GM18867 (cell line): ENCODE measurements at regions not wholly inside any gene's neighbourhood (a gene's known extent, or its start where the extent isn't known, plus 50 kb on each side); places are given as distances from the start of the nearest gene placed in this dataset.

ENCODE experiments used
- ATAC-seq: cut with Tn5 transposase; IDR thresholded peaks from one replicate; pipeline ENCODE4 v1.9.1; 2021; ENCODE audit warnings: mild to moderate bottlenecking, moderate library complexity; ENCODE audit not compliant: unreplicated experiment

DNA sequence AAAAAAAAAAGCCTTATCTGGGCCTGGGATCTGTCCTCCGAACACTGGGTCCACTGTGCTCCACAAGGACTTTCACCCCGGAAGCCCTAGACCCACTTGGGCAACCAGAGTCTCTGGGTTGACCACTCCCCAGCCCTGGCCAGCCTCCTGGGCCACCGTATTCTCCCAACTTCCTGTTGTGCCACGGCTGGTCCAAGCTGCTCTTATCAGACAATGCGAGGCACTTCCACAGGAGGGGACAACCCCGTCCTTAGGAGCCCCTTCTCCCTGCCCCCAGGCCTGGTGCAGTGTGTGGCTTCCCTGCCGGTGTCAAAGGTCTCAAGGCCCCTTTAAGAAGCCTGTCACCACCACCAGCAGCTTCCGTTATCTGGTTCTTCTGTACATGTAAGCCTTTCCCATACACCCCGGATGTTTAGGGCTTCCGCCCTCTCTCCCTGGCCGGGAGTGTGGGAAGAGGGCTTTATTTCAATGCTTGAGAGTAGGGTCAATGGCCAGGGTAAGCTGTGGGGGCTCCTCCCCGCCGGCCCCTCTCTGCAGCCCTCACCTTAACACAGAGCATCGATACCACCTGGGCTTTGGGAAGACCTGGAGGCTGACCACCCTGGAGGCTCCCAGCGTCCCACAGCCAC lies 313.0 kb downstream of the SEC14L1 start:
- no peak for ATAC-seq

DNA sequence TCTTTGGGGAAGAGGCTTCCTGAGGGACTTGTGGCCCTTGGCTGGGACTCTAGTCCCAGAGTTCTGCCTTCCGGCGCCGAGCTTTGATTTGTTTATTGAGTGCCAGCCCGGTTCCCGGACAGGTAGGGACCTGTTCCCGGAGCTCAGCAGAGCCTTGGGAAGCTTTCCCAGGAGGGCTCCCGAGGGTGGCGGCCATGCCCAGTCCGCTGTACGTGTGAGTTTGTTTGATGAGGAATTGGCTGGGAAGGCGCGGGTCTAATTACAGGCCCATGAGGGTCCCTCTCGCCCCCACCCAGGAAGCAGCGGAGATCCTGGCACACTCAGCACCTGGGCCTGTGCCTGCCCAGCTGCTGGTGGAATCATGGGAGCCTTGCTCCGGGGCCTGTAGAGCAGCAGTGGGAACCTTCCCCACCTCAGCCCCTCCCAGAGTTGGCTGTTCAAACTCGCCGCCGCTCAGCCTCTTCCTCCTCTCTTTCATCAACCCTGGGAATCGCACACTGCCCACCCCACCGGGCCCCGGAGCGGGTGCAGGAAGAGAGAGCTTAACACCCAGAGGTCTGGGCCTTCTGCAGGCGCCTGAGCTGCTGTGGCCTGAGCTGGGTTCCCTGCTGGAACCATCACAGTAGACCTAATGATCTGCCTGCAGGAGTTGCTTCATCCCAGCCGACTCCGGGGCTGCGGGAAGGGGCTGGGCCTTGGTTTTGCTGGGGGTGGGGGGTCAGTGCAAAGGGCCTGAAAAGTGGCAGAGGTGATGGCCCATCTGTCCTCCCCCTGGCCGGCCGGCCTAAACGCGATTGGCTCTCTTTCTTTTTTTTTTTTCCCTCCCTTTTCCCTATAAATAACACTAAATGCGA lies 313.7 kb downstream of the SEC14L1 start:
- ATAC-seq = no peak

DNA sequence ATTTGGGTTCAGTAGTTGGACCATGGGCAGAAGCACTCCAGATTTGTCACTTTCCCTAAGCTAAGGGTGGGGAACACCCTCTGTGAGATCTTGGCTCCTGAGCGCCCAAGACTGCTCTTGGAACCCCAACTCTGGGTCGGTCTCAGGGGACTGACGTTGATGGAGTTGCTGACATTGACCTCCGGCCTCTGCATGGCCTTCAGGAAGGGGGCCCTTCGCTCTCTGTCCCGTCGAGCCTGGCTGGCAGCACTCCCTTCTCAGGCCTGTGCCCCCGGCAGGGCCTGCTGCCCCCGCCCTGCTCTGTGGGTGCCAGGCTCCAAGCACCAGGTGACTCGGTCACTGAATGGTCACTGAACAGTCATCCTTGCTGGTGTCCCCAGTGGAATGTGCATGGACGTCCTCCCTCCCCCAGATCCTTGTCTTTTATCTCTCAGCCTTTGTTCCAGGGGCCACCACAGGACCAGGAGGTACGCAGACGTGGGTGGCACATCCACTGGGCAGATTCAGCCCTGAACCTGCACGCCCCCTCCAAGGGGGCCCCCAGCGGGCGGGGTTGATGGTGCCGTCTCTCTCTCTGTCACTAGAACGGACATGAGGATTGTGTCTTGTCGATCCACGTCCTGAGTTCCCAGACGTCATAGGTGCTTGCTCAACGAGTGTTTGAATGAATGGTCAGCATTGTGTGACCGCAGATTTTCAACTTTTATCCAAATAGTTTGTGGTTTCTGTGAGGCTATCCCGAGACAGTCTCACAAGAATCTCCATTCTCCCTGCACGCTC lies 314.5 kb downstream of the SEC14L1 start:
- ATAC-seq = no peak

DNA sequence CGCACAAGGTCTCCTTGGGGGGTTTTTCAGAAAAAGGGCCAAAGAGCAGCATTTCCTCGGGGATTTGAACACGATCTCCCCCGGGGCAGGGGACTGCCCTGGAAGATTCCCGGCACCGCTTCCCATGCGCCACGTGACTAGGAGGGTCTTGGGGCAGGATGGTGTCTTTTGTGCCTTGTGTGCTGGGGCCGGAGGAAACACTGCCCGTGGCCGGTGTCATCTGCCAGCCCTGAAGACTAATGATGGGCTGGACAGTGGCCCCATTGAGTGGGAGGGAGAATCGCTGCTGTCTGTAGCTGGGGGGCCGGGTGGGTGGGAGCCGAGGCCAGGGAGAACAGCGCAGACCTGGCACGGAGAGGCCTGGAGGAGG lies 315.1 kb downstream of the SEC14L1 start:
- no peak for ATAC-seq

DNA sequence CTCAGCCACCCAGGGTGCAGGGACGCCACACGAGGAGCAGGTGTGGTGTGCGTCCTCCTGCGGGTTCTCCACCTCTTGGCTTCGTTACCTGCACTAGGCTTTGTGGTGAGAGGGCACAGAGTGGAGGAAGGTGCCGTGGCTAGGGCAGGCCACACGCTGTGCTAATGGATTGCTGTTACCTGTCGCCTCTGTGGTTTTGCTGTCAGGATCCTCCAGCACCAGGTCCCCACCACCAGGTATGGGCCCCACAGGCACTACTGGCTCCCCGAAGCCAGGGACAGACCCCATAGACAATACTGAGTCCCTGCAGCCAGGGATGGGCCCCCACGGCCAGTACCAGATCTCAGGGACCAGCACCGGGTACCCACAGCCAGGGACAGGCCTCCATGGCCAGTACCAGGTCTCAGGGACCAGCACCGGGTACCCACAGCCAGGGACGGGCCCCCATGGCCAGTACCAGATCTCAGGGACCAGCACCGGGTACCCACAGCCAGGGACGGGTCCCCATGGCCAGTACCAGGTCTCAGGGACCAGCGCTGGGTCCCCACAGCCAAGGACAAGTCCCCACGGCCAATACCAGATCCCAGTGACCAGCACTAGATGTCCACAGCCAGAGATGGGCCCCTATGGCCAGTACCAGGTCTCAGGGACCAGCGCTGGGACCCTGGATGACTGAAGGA lies 315.6 kb downstream of the SEC14L1 start:
- no peak for ATAC-seq

DNA sequence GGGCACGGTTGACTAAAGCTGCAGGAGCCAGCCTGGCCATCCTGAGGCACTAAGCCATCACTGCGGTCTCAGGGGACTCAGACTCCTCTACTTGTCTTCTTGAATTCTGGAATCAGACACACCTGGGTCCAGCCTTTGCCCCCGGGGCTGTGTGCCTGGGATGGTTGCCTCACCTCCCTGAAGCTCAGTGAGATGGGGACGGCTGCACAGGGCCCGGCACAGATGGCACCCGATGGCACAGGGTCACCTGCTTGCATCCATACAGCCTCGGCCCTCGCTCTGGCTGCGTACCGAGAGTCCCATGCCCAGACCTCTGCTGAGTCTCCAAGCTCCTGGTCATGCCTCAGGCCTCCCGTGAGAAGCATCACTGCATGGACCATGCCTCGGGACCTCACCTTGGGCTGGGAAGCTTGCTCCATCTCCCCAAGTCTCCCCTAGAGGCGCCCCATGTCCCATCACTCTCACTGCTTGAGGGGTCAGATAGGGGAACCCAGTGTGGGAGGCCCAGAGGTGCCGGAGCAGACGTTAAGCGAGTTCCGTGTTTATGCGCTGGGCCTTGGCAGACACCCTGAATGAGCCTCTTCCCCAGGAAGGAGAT lies 316.3 kb downstream of the SEC14L1 start:
- no peak for ATAC-seq

DNA sequence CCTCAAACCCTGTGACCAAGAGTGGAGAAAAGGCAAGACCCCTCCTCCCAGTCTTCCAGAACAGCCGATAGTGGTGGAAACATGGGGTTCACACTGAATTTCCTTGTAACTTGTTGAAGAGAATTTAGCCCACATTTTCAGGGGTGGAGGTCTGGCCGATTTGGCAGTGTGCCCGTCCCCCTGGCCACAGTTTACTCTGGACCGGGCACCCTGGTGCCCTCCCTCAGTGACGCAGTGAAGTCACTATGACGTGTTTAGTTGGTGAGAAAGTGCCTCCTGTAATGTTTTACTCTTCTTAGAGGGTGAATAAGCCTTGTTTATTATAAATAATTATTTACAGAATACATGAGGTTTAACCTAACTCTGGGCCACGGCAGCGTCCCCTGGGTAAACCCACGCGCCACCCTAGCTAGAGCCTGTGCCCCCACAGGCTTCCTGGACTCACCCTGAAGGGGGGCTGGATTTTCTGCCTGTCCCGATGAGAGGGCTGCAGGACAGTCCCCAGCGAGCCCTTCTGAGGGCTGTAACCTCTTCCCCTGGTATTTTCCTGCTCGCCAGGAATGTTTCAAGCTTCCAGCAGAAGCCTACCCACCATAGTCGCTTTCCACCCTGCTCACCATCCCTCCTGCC lies 316.9 kb downstream of the SEC14L1 start:
- ATAC-seq = no peak

DNA sequence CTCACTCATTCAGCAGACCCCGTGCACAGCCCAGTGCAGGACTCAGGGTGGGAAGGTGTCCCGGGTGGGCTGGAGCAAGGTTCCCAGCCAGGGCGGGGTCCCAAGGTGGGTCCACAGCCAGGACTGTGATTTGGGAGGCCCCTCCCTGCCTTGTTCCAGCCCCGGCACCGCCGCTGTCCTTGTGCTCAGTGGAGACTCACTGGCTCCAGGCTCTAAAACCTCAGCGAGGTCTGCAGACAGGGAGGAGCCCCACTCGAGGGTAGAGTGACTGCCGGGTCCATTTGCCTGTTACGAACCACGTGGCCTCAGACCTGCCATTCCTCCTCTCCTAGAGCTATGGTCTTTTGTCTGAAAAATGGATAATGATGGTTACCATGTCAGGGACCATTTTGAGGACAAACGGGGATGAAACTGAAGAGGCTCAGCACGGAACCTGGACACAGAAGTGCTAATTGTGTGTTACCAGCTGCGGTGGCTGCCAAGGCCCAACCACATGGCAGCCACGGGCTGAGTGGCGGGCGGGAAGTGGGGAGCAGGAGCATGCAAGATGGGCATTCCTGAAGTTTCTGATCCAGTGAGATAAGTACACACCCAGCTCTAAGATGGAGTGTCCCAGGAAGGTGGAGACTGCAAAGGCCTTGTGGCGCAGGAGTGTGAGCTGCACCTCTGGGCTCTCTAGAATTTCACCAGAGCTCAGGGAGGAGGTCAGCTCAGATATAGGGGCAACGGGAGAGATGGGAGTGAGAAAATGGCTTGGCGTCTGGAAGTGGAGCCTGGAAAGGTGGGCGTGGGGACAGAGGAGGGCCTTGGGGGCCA lies 317.6 kb downstream of the SEC14L1 start:
- ATAC-seq = no peak

DNA sequence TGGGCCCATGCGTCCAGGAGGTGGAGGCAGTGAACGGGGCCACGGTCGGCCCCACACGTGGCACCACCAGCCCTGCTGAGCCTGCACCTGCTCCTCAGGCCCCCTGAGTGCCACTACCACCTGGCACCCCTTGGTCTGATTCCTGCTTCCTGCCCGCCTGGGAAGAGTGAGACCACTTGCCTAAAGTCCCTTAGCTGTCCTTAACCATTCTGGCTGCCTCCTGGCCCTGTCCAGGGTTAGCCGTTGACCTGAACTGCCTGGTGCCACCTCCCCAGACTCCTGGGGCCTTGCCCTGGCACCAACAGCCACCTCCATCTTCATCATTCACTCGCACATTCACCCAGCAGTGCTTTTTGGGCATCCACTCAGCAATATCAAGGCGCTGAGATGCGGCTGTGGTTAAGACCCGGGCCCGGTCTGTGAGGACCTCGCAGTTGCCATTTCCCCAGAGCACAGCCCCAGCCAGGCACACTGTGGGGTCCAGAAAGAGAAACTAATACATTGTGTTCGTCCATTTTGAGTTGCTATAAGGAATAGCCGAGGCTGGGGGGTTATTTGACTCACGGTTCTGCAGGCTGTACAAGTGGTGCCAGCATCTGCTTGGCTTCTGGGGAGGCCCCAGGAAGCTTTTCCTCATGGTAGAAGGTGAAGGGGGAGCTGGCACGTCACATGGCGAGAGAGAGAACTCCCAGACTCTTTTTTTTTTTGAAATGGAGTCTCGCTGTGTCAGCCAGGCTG lies 318.4 kb downstream of the SEC14L1 start:
- no peak for ATAC-seq

DNA sequence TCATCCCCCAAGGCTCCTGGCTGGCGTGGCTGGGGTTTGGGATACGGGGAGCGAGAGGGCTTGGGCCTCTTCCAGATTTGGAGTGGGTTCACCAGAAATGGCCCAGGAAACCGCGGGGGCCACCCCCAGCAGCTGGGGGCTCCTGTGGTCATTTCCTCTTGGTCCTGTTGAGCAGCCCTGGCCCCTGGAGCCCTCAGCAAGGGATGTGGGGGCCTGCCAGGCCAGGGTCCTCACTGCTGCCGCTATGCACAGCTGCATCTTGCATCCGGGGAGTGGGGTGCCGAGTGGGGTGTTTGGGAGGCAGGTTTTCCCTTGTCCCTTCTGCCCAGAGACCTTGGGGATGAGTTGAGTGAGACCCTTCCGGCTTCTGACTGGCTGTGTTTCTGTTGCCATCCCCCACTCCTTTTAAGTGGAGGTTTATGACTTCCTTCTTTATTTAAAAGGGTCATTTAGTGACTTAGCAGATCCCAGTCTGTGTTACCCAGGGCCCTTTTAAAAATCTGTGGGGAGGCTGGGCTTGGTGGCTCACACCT lies 319.8 kb downstream of the SEC14L1 start:
- no peak for ATAC-seq

DNA sequence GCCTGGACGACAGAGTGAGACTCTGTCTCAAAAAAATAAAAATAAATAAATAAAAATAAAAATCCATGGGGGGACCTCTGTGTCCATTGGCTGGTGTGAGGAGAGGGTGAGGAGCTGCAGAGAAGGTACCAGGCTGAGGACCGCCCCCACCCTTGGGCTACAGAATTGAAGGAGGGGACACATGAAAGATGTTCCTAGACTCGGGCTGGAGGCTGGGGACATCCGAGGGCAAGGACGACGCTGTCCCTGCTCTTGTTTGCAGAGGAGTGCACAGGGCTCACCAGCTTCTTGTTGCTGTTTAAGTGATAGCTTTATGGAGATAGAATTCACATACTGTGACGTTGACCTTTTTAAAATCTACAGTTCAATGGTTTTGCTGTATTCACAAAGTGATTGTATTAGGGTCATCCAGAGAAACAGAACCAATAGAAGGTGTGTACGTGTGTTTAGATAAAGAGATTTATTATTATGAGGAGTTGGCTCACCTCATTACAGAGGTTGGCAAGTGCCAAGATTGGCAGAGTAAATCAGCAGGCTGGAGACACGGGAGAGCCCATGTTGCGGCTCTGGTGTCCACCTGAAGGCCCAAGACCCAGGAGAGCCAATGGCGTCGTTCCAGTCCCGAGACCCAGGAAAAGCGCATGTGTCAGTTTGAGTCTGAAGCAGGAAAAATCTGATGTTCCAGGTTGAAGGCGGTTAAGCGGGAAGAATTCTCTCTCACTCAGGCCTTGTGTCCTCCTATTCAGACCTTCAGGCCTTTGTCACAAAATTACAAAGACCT lies 320.7 kb downstream of the SEC14L1 start:
- no peak for ATAC-seq

DNA sequence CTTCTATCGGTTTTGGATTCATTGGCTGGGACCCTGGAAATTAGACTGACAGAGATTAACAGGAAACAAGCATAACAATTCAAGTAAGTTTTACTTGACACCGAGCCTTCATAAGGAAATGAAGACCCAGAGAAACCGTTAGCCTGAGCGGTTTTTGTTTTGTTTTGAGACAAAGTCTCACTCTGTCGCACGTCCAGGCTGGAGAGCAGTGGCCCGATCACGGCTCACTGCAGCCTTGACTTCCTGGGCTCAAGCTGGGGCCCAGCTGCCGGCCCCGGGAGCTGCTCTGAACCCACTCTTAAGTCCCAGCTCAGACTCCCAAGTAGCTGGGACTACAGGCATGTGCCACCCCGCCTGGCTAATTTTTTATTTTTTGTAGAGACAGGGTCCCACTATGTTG lies 321.3 kb downstream of the SEC14L1 start:
- peak; percentile 51 for ATAC-seq

DNA sequence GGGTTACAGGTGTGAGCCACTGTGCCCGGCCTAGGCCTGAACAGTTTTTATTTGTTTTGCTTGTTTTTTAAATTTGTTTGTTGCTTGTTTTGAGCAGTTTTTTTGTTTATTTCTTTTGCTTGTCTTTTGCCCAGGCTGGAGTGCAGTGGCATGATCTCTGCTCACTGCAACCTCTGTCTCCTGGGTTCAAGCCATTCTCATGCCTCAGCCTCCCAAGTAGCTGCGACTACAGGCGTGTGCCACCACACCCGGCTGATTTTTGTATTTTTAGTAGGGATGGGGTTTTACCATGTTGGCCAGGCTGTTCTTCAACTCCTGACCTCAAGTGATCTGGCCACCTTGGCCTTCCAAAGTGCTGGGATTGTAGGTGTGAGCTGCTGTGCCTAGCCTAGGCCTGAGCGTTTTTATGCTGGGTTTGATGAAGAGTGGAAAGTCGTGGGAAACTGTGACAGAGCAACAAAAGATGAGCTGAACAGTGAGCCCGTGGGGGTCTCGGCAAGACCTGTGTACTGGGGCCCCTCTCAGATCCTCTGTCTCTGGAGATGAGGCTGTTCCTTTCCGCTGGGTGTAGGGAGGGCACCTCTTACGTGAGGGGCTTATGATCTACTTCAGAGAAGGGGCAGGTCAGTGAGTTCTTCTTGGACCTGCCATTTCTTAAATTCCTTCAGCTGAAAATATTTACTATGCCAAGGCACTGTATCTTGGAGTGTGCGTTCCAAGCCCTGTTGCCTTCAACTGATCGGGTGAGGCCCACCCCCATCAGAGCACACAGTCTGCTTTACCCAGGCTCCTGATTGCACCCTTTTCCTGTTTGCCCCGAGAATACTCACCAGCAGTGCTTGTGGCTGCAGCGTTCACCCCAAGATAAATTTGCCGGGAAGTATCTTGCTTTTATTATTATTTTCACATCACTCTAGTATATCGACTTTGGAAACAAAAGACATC lies 322.1 kb downstream of the SEC14L1 start:
- no peak for ATAC-seq

DNA sequence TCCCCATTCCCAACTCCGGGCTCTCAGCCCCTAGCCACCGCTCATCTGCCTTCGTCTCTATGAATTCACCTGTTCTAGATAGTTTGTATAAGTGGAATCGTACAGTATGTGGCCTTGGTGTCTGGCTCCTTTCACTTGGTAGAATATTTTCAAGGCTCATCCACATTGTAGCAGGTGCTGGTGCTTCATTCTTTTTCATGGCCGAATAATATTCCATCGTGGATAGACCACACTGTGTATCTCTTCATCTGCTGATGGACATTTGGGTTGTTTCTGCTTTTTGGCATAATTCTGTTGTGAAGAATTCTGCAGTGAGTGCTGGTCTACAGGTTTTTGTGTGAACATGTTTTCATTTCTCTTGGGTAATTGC lies 324.2 kb downstream of the SEC14L1 start:
- ATAC-seq = no peak

DNA sequence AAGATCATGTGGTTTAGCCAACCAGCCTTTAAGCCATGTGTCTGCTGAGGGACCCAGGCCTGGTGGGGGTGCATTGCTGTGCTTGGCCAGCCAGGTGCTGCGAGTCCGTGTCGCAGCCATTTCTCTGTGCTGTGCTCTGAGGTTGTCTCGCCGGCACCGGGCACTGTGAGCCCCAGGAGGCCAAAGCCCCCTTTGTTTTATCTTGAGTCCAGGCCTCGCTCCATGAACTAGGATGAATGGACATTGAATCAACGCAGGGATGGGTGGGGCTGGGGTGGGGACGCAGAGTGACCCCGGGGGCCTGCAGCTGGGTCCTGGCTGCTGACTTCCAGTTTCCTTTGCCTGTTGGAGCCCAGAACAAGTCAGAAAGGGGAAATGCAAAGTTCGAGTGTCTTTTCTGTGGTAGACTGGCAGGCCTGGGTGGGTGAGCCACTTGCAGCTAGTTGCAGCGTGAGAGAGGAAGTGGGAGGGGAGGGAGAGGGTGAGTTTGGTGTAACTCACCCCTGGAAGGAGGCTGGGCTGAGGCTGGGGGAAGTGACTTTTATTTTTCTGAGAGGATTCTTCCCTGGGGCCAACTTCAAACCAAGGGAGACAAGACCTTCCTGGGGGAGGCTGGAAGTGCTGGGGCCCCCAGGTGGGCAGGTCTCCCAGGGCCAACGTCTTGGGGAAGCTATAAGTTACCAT lies 324.7 kb downstream of the SEC14L1 start:
- peak; percentile 68 for ATAC-seq

DNA sequence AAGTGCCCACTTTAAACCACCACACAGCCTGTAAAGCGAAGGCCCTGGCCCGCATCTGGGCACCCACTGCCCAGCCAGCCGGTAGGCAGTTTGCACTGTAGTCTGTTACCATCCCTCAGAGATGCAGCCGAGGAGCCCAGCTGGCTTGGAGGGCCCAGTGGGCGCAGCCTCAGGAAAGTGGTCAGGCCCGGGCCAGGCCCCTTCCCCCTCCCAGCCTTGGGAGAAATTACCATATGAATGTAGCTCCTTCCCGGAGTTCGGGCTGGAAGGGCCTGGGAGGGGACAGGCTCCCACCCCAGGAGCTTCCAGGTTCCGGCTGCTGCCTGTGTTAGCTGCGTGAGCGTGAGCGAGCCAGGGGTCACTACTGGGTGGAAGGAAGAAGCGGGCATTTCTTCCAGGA lies 325.4 kb downstream of the SEC14L1 start:
- ATAC-seq = no peak
